Endothelial cell of umbilical vein (primary cell): ENCODE measurements at regions not wholly inside any gene's neighbourhood (a gene's known extent, or its start where the extent isn't known, plus 50 kb on each side); places are given as distances from the start of the nearest gene placed in this dataset.
"Not testable (repeated sequence)": the region's sequence is repeated elsewhere in the genome, so short reads cannot be mapped to it uniquely, and the experiment has no call there.

ENCODE experiments used
- BruUV-seq: library from RNA; stranded (reverse); fragments of 400-500 nt; replicated peaks from 2 replicates; lab custom pipeline; 2021; lab: Mats Ljungman, UMichigan
- CTCF ChIA-PET: fragments of 300-600, 350-600 bp; sonication (Branson Sonifier 250); formaldehyde crosslinking; loops from one replicate; lab custom pipeline; 2021; ENCODE audit warnings: antibody characterized with exemption, inconsistent platforms; lab: Charles Lee
- POLR2A ChIA-PET: fragments of 300-600, 350-600 bp; sonication (Branson Sonifier 250); formaldehyde crosslinking; loops from one replicate; lab custom pipeline; 2021; ENCODE audit warnings: antibody characterized with exemption, inconsistent platforms; lab: Charles Lee
- DNase-seq: peaks from one replicate; pipeline ENCODE4 v3.0.0-alpha.2; 2011; ENCODE audit warnings: low read depth, low spot score
- FAIRE-seq: peaks from 2 replicates; lab custom pipeline; 2011; peaks lifted over from hg19 to GRCh38; lab: Jason Lieb, UNC
- H2AFZ ChIP-seq: 2 replicates; pipeline ENCODE4 v1.6.0; 2012; ENCODE audit warnings: low read depth, low read length, control low read depth, inconsistent platforms
- H3K27ac ChIP-seq: 2 replicates; pipeline ENCODE4 v1.5.1; 2011; ENCODE audit warnings: low read depth, mild to moderate bottlenecking, control low read depth, low read length, moderate library complexity; ENCODE audit not compliant: insufficient read depth
- H3K27me3 ChIP-seq, 2 experiments: 2 replicates each; pipeline versions ENCODE4 v1.6.0 to v1.6.1; 2011; ENCODE audit warnings: low read length in 2 of 2, mixed read lengths in 1 of 2; ENCODE audit not compliant: control insufficient read depth in 2 of 2, insufficient read depth in 2 of 2
- H3K36me3 ChIP-seq, 2 experiments: 2 replicates in 1 of 2; 3 replicates in 1 of 2; pipeline ENCODE4 v1.5.1; 2011; ENCODE audit warnings: low read length in 2 of 2, mild to moderate bottlenecking in 1 of 2, moderate library complexity in 1 of 2; ENCODE audit not compliant: control insufficient read depth in 2 of 2, insufficient read depth in 2 of 2; ENCODE audit errors: extremely low read depth in 1 of 2
- H3K4me1 ChIP-seq: 3 replicates; pipeline ENCODE4 v1.5.1; 2011; ENCODE audit warnings: mild to moderate bottlenecking, low read length; ENCODE audit not compliant: control insufficient read depth, insufficient read depth; ENCODE audit errors: extremely low read depth
- H3K4me2 ChIP-seq: 2 replicates; pipeline ENCODE4 v1.6.1; 2011; ENCODE audit warnings: low read length, control low read depth, mixed read lengths; ENCODE audit not compliant: insufficient read depth
- H3K4me3 ChIP-seq, 3 experiments: fragments of 200-600 bp in 1 of 3; sonication (generic), shearing (Covaris generic) in 1 of 3; replicated peaks in 1 of 3; 2 replicates each; pipeline ENCODE4 v1.5.1; 2011 to 2016; ENCODE audit warnings: control low read depth in 3 of 3, low read length in 3 of 3, mild to moderate bottlenecking in 2 of 3, inconsistent platforms in 1 of 3, low read depth in 1 of 3, moderate library complexity in 1 of 3; ENCODE audit not compliant: insufficient read depth in 1 of 3
- H3K79me2 ChIP-seq: 2 replicates; pipeline ENCODE4 v1.6.0; 2012; ENCODE audit warnings: low read length, inconsistent platforms; ENCODE audit not compliant: control insufficient read depth, insufficient read depth
- H3K9ac ChIP-seq: replicated peaks from 2 replicates; pipeline ENCODE3; 2011; ENCODE audit warnings: low read length, control low read depth; ENCODE audit not compliant: insufficient read depth; ENCODE audit errors: extremely low read depth
- H3K9me1 ChIP-seq: replicated peaks from 3 replicates; pipeline ENCODE4 v1.6.0; 2011; ENCODE audit warnings: mild to moderate bottlenecking, low read length; ENCODE audit not compliant: control insufficient read depth, insufficient read depth; ENCODE audit errors: extremely low read depth
- H3K9me3 ChIP-seq: replicated peaks from 2 replicates; pipeline ENCODE4 v1.5.1; 2012; ENCODE audit warnings: low read length, inconsistent platforms; ENCODE audit not compliant: control insufficient read depth, insufficient read depth
- H4K20me1 ChIP-seq: replicated peaks from 2 replicates; pipeline ENCODE3; 2011; ENCODE audit warnings: mild to moderate bottlenecking, low read length; ENCODE audit not compliant: control insufficient read depth, insufficient read depth; ENCODE audit errors: extremely low read depth
- EZH2 ChIP-seq: IDR thresholded peaks from 2 replicates; pipeline ENCODE4 v1.6.1; 2012; ENCODE audit warnings: borderline replicate concordance, low read depth, mild to moderate bottlenecking, moderate library complexity, low read length, inconsistent platforms; ENCODE audit not compliant: severe bottlenecking
- GATA2 ChIP-seq: IDR thresholded peaks from 2 replicates; pipeline ENCODE4 v1.7.0; 2011; ENCODE audit warnings: low read depth, mild to moderate bottlenecking, moderate library complexity, mixed read lengths, low read length; ENCODE audit not compliant: insufficient read length, insufficient read depth
- JUN ChIP-seq: IDR thresholded peaks from 2 replicates; pipeline ENCODE4 v1.6.1; 2011; ENCODE audit warnings: borderline replicate concordance, low read depth; ENCODE audit not compliant: insufficient read length, insufficient read depth
- MAX ChIP-seq: IDR thresholded peaks from 2 replicates; pipeline ENCODE4 v1.6.1; 2011; ENCODE audit not compliant: insufficient read depth, insufficient read length
- POLR2A ChIP-seq: IDR thresholded peaks from 2 replicates; pipeline ENCODE4 v1.6.1; 2012; ENCODE audit warnings: low read depth, mild to moderate bottlenecking, control low read depth, low read length
- POLR2AphosphoS5 ChIP-seq: IDR thresholded peaks from 2 replicates; pipeline ENCODE4 v1.6.1; 2012; ENCODE audit warnings: low read depth, mild to moderate bottlenecking, control low read depth, low read length, moderate library complexity; ENCODE audit not compliant: insufficient read depth
- dilution Hi-C: fragments of 300-500 bp; cut with MboI; formaldehyde crosslinking; loops from one replicate; pipeline ENCODE4 v1.15.0; 2019; ENCODE audit warnings: low sequenced_read_pairs; ENCODE audit not compliant: extremely low pct_ligation_motif_present
- intact Hi-C: fragments of 100-400 bp; cut with micrococcal nuclease; formaldehyde crosslinking; loops from one replicate; pipeline ENCODE4 v1.10.0; 2022

- POLR2A ChIA-PET = no interaction called here
- BruUV-seq = no TSS peak
These were observed 708.9 kb upstream of the NECTIN3 start for GRCh38 chr3:110362751-110363150.

GRCh38 chr3:110367289-110367688, 704.3 kb upstream of the NECTIN3 start:
- H3K9ac ChIP-seq, H3K9me3 ChIP-seq, dilution Hi-C loops, H3K4me3 ChIP-seq, H3K27me3 ChIP-seq, FAIRE-seq, H3K27ac ChIP-seq, DNase-seq, H3K79me2 ChIP-seq, H4K20me1 ChIP-seq, H3K4me2 ChIP-seq, H3K36me3 ChIP-seq, intact Hi-C loops, H3K9me1 ChIP-seq, H2AFZ ChIP-seq, BruUV-seq, POLR2A ChIA-PET, CTCF ChIA-PET, H3K4me1 ChIP-seq: not testable (repeated sequence)

More at GRCh38 chr3:110362751-110363150, 708.9 kb upstream of the NECTIN3 start:
- no peak overlapping the region for H3K27ac ChIP-seq
- no peak overlapping the region for H3K4me3 ChIP-seq
- TF ChIP-seq JUN (no peak), GATA2 (no peak), EZH2 (no peak), MAX (no peak), POLR2A (no peak), POLR2AphosphoS5 (no peak)
- no peaks in the 10 kb centered on the region for H4K20me1 ChIP-seq
- intact Hi-C loops (no loop called here), dilution Hi-C loops (no loop called here)
- no peaks in the 10 kb centered on the region for H3K36me3 ChIP-seq
- DNase-seq (no peak), FAIRE-seq (no peak)
- no peaks in the 10 kb centered on the region for H3K27me3 ChIP-seq
- CTCF ChIA-PET = no interaction called here
- H3K9ac ChIP-seq = no peak overlapping the region
- no peak overlapping the region for H2AFZ ChIP-seq
- no peaks in the 10 kb centered on the region for H3K79me2 ChIP-seq
- H3K4me2 ChIP-seq = no peak overlapping the region
- H3K4me1 ChIP-seq = no peaks in the 10 kb centered on the region
- no peaks in the 10 kb centered on the region for H3K9me1 ChIP-seq
- H3K9me3 ChIP-seq = no peaks in the 10 kb centered on the region
